GM12878 (cell line): ENCODE measurements at regions not wholly inside any gene's neighbourhood (a gene's known extent, or its start where the extent isn't known, plus 50 kb on each side); places are given as distances from the start of the nearest gene placed in this dataset.

Source experiments
- ATAC-seq: fragments of 200-7000 bp; cut with Tn5 transposase; 3 replicates; pipeline ENCODE4 v1.9.1; 2020; ENCODE audit warnings: mild to moderate bottlenecking, moderate library complexity
- BruUV-seq: library from RNA; stranded (reverse); fragments of 400-500 nt; replicated peaks from 2 replicates; lab custom pipeline; 2021; lab: Mats Ljungman, UMichigan
- CTCF ChIA-PET: fragments of 300-600 bp; sonication (Branson Sonifier 250); formaldehyde crosslinking; extraction: SDS; loops from one replicate; lab custom pipeline; 2021; ENCODE audit warnings: inconsistent platforms; lab: Yijun Ruan, JAX
- POLR2A ChIA-PET: fragments of 350-600 bp; formaldehyde crosslinking; extraction: SDS; loops from one replicate; lab custom pipeline; 2021; ENCODE audit warnings: inconsistent platforms; lab: Charles Lee
- RAD21 ChIA-PET: fragments of 300-600 bp; sonication (Branson Sonifier 250); formaldehyde crosslinking; loops from one replicate; lab custom pipeline; 2023; ENCODE audit warnings: antibody characterized with exemption; ENCODE audit not compliant: unreplicated experiment; lab: Charles Lee
- SMC1A ChIA-PET: fragments of 300-600 bp; sonication (Branson Sonifier 250); formaldehyde crosslinking; loops from one replicate; lab custom pipeline; 2023; ENCODE audit not compliant: unreplicated experiment, uncharacterized antibody; lab: Charles Lee
- DNase-seq: peaks from one replicate; pipeline ENCODE4 v3.0.0-alpha.2; 2011; ENCODE audit warnings: low read depth, low spot score
- FAIRE-seq: peaks from 3 replicates; lab custom pipeline; 2011; peaks lifted over from hg19 to GRCh38; lab: Jason Lieb, UNC
- H2AFZ ChIP-seq: 2 replicates; pipeline ENCODE4 v1.6.0; 2011; ENCODE audit warnings: low read depth, low read length, control low read depth; ENCODE audit not compliant: control insufficient read depth
- H3K27ac ChIP-seq: 2 replicates; pipeline ENCODE4 v1.5.1; 2011; ENCODE audit warnings: control low read depth; ENCODE audit not compliant: control insufficient read depth, insufficient read depth
- H3K27me3 ChIP-seq, 2 experiments: replicated peaks in 1 of 2; 2 replicates each; pipeline versions ENCODE4 v1.6.0 to v1.6.1; 2011; ENCODE audit warnings: low read length in 1 of 2; ENCODE audit not compliant: control insufficient read depth in 2 of 2, insufficient read depth in 2 of 2
- H3K36me3 ChIP-seq, 2 experiments: 2 replicates each; pipeline ENCODE4 v1.5.1; 2011; ENCODE audit warnings: low read length in 1 of 2; ENCODE audit not compliant: control insufficient read depth in 2 of 2, insufficient read depth in 2 of 2
- H3K4me1 ChIP-seq: 2 replicates; pipeline ENCODE4 v1.6.1; 2011; ENCODE audit warnings: mild to moderate bottlenecking, low read length, moderate library complexity, mixed read lengths; ENCODE audit not compliant: control insufficient read depth, insufficient read depth
- H3K4me2 ChIP-seq: 2 replicates; pipeline ENCODE4 v1.6.0; 2011; ENCODE audit warnings: control low read depth; ENCODE audit not compliant: control insufficient read depth, insufficient read depth
- H3K4me3 ChIP-seq: fragments of 200-600 bp; sonication (generic); 2 replicates; pipeline ENCODE4 v1.5.1; 2016
- H3K79me2 ChIP-seq: 2 replicates; pipeline ENCODE4 v1.6.0; 2011; ENCODE audit warnings: low read length; ENCODE audit not compliant: control insufficient read depth, insufficient read depth
- H3K9ac ChIP-seq: 2 replicates; pipeline ENCODE4 v1.8.0; 2011; ENCODE audit warnings: low read length, control low read depth, mixed read lengths; ENCODE audit not compliant: control insufficient read depth, insufficient read depth
- H3K9me3 ChIP-seq: replicated peaks from 3 replicates; pipeline ENCODE4 v1.5.1; 2011; ENCODE audit warnings: mild to moderate bottlenecking, low read length; ENCODE audit not compliant: control insufficient read depth, insufficient read depth
- H4K20me1 ChIP-seq: 2 replicates; pipeline ENCODE4 v1.6.0; 2011; ENCODE audit not compliant: control insufficient read depth, insufficient read depth
- CEBPB ChIP-seq, 2 experiments: fragments of 150-350 bp in 1 of 2; IDR thresholded peaks; 2 replicates each; pipeline ENCODE4 v1.6.1; 2012 to 2014; ENCODE audit warnings: low read depth in 2 of 2, low read length in 2 of 2, borderline replicate concordance in 1 of 2, inconsistent platforms in 1 of 2
- CHD2 ChIP-seq: IDR thresholded peaks from 2 replicates; pipeline ENCODE4 v1.6.1; 2011; ENCODE audit warnings: low read depth, low read length, improper control_type of control experiment, borderline replicate concordance
- NFYB ChIP-seq: IDR thresholded peaks from 2 replicates; pipeline ENCODE4 v1.6.1; 2011; ENCODE audit warnings: low read depth, mild to moderate bottlenecking, low read length, improper control_type of control experiment, moderate library complexity; ENCODE audit not compliant: insufficient read depth
- SMC3 ChIP-seq: IDR thresholded peaks from 2 replicates; pipeline ENCODE4 v1.6.1; 2011; ENCODE audit warnings: low read length, improper control_type of control experiment, borderline replicate concordance
- ZBTB4 ChIP-seq: fragments of 450-650 bp; formaldehyde crosslinking; IDR thresholded peaks from 2 replicates; pipeline ENCODE4 v1.4.0; 2022; ENCODE audit warnings: mild to moderate bottlenecking, moderate library complexity
- WGBS: methylation state at CpG from one replicate; pipeline ENCODE4 v1.1.6; 2016; ENCODE audit warnings: low lambda C conversion rate; ENCODE audit not compliant: insufficient replicate concordance, insufficient coverage; ENCODE audit errors: missing lambda C conversion rate; 5-methylcytosine and 5-hydroxymethylcytosine counted together
- in situ Hi-C: fragments of 300-500 bp; cut with MboI; formaldehyde crosslinking; loops from 9 replicates; pipeline ENCODE4 v1.14.3; 2018; ENCODE audit warnings: mixed read lengths
- intact Hi-C: fragments of 100-400 bp; cut with micrococcal nuclease; formaldehyde crosslinking; loops from one replicate; pipeline ENCODE4 v1.14.2; 2022; ENCODE audit not compliant: unreplicated experiment

- ATAC-seq: no peak
- no peaks in the 10 kb centered on the region for H4K20me1 ChIP-seq
- H2AFZ ChIP-seq: no peak overlapping the region
- no peaks in the 10 kb centered on the region for H3K9me3 ChIP-seq
- ChIA-PET CTCF (no interaction called here), POLR2A (no interaction called here), RAD21 (no interaction called here), SMC1A (interaction anchor here (0.6 kb wide), 1 partner anchor 13 kb away, joined by 3 read pairs; no protein-coding TSS in a partner anchor)
- no peak for DNase-seq
- intact Hi-C loops: no loop called here
- no peak for FAIRE-seq
- H3K36me3 ChIP-seq: no peaks in the 10 kb centered on the region
- no peak overlapping the region for H3K4me2 ChIP-seq
- in situ Hi-C loops: no loop called here
- no peaks in the 10 kb centered on the region for H3K79me2 ChIP-seq
- no TSS peak for BruUV-seq
- no peak overlapping the region for H3K9ac ChIP-seq
- H3K27me3 ChIP-seq: no peaks in the 10 kb centered on the region
- H3K4me1 ChIP-seq: no peaks in the 10 kb centered on the region
- H3K27ac ChIP-seq: no peak overlapping the region
- WGBS: 29% methylated on average over 3 of the region's 3 CpGs
- no peak for TF ChIP-seq CHD2
- no peak for TF ChIP-seq NFYB
- no peak for TF ChIP-seq ZBTB4 (CRISPR knock-in tag)
- no peak for TF ChIP-seq CEBPB (IDR thresholded peaks at IDR 0.05; ENCODE audit: borderline replicate concordance in 1 of 2, low read depth in 2 of 2, low read length in 2 of 2)
- no peak for TF ChIP-seq SMC3
- H3K4me3 ChIP-seq: no peak overlapping the region
Observed at GRCh38 chr2:153373510-153374279, 104.9 kb downstream of the RPRM start.
